DND-41 (cell line): ENCODE measurements at regions not wholly inside any gene's neighbourhood (a gene's known extent, or its start where the extent isn't known, plus 50 kb on each side); places are given as distances from the start of the nearest gene placed in this dataset.

Experiments used
- CTCF ChIP-seq: IDR thresholded peaks from 2 replicates; pipeline ENCODE4 v1.5.1; 2012; ENCODE audit warnings: borderline replicate concordance, low read length, moderate library complexity, mild to moderate bottlenecking; ENCODE audit not compliant: poor library complexity, severe bottlenecking; ENCODE audit errors: extremely low read depth
- EZH2 ChIP-seq: IDR thresholded peaks from 3 replicates; pipeline ENCODE4 v1.6.1; 2012; ENCODE audit warnings: borderline replicate concordance, low read depth, mild to moderate bottlenecking, moderate library complexity, low read length, inconsistent platforms; ENCODE audit not compliant: severe bottlenecking

GRCh38 chr11:76271068-76271467 lies 64.8 kb upstream of the WNT11 start:
- TF ChIP-seq CTCF: no peak
- no peak for TF ChIP-seq EZH2
